Stimulated activated CD4-positive, alpha-beta T cell treated with anti-CD3 and anti-CD28 coated beads, TNF-alpha, amount 100 ng/mL, for 24 hours (primary cell): ENCODE measurements at regions not wholly inside any gene's neighbourhood (a gene's known extent, or its start where the extent isn't known, plus 50 kb on each side); places are given as distances from the start of the nearest gene placed in this dataset.

Experiments used
- DNase-seq, 3 experiments: peaks; one replicate each; pipeline ENCODE4 v3.0.0-alpha.2; 2020; ENCODE audit warnings: low read depth in 3 of 3

- no peak for DNase-seq
These were observed 260.7 kb upstream of the CSF3R start for GRCh38 chr1:36743286-36744005.

GRCh38 chr1:36741066-36741465 lies 258.4 kb upstream of the CSF3R start:
- DNase-seq = no peak

- DNase-seq = no peak
These were observed 257.7 kb upstream of the CSF3R start for GRCh38 chr1:36740446-36740845.

- DNase-seq = no peak
These were observed 257.1 kb upstream of the CSF3R start for GRCh38 chr1:36739703-36740289.

GRCh38 chr1:36738245-36738644 lies 255.5 kb upstream of the CSF3R start:
- DNase-seq = no peak

GRCh38 chr1:36737767-36738166 lies 255.1 kb upstream of the CSF3R start:
- DNase-seq = no peak

- no peak for DNase-seq
These were observed 254.4 kb upstream of the CSF3R start for GRCh38 chr1:36737038-36737555.

- no peak for DNase-seq
These were observed 253.4 kb upstream of the CSF3R start for GRCh38 chr1:36735939-36736730.

- no peak for DNase-seq
These were observed 252.7 kb upstream of the CSF3R start for GRCh38 chr1:36735436-36735835.

- DNase-seq = no peak
These were observed 251.6 kb upstream of the CSF3R start for GRCh38 chr1:36734356-36734755.

- DNase-seq = no peak
These were observed 251.0 kb upstream of the CSF3R start for GRCh38 chr1:36733748-36734147.

- DNase-seq = no peak
These were observed 249.3 kb upstream of the CSF3R start for GRCh38 chr1:36732015-36732356.

- no peak for DNase-seq
These were observed 248.7 kb upstream of the CSF3R start for GRCh38 chr1:36731226-36732014.

GRCh38 chr1:36730599-36730998 lies 247.9 kb upstream of the CSF3R start:
- no peak for DNase-seq

- DNase-seq = no peak
These were observed 247.2 kb upstream of the CSF3R start for GRCh38 chr1:36729716-36730510.

- no peak for DNase-seq
These were observed 246.6 kb upstream of the CSF3R start for GRCh38 chr1:36729289-36729688.

GRCh38 chr1:36728846-36729245 lies 246.1 kb upstream of the CSF3R start:
- DNase-seq = no peak

GRCh38 chr1:36728051-36728450 lies 245.3 kb upstream of the CSF3R start:
- DNase-seq = no peak

GRCh38 chr1:36725151-36725550 lies 242.4 kb upstream of the CSF3R start:
- no peak for DNase-seq

- no peak for DNase-seq
These were observed 241.1 kb upstream of the CSF3R start for GRCh38 chr1:36723813-36724212.

GRCh38 chr1:36722871-36723270 lies 240.2 kb upstream of the CSF3R start:
- no peak for DNase-seq
